ENCODE measurements at regions not wholly inside any gene's neighbourhood (a gene's known extent, or its start where the extent isn't known, plus 50 kb on each side); places are given as distances from the start of the nearest gene placed in this dataset.

DNA sequence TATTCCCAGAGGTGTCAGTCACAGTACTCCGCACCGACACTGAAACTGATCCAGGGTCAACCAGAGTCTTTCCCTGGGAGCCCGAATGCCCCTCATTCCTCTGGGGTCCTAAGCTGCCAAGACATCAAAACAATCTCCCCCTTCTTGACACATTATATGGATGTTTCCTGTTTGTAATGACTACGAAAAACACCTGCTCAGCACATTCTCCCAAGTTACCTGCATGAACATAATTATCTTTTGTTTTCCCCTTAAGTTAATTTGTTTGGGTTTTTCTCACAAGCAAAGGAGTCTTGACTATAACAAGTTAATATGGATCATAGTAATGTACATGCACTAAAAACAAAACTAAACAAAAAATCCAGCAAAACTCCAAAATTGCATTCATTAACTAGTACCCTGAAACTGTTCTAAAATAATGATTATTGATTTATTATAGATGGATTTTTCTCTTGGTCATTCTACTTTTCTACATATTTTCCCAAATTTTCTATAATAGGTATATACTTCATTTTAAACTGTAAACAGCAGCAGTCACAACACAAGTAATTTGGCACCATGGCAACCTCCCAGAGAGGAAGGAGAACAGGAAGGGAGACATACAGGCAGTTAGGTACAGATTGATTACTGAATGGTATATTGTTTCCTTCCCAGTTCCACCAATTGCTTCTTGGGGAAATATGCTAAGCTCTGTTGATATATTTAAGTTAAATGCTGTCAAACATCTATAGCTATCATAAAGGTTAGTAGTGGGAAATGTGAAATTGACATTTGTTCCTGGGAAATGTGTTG lies 631.5 kb downstream of the METTL15 start:
- Histone ChIP-seq H3K4me2 (no peak overlapping the region), H3K4me1 (no peaks in the 10 kb centered on the region), H3K27ac (no peak overlapping the region), H3K27me3 (no peaks in the 10 kb centered on the region), H3K4me3 (no peak overlapping the region), H4K20me1 (no peaks in the 10 kb centered on the region), H3K9ac (no peak overlapping the region), H3K36me3 (no peaks in the 10 kb centered on the region), H3K9me3 (peaks cover 4% of the 10 kb centered on the region)
- no peak for TF ChIP-seq Cebpa-rat (IDR thresholded peaks at IDR 0.05)

DNA sequence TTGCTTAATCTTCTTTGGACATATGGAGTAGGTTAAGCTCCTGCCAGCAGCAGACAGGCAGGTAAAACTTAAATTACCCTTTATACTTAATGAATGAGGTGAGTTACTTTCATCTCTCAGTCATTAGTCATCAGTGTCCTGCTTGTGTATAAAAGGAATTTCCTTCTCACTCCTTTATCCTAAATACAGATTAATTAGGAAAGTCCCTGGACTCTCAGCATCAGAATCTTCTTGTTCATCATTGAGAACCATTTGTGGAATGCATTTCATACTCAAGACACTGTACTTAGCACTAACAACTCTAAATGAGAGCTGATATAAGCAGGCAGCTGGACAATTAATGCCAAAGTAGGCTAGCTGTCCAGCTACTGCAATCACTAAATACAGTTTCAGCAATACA lies 630.4 kb downstream of the METTL15 start:
- Histone ChIP-seq H3K36me3 (no peaks in the 10 kb centered on the region), H4K20me1 (no peaks in the 10 kb centered on the region), H3K4me2 (no peak overlapping the region), H3K4me1 (no peaks in the 10 kb centered on the region), H3K4me3 (no peak overlapping the region), H3K27ac (no peak overlapping the region), H3K27me3 (no peaks in the 10 kb centered on the region), H3K9me3 (no peaks in the 10 kb centered on the region), H3K9ac (no peak overlapping the region)
- no peak for TF ChIP-seq Cebpa-rat (IDR thresholded peaks at IDR 0.05)

DNA sequence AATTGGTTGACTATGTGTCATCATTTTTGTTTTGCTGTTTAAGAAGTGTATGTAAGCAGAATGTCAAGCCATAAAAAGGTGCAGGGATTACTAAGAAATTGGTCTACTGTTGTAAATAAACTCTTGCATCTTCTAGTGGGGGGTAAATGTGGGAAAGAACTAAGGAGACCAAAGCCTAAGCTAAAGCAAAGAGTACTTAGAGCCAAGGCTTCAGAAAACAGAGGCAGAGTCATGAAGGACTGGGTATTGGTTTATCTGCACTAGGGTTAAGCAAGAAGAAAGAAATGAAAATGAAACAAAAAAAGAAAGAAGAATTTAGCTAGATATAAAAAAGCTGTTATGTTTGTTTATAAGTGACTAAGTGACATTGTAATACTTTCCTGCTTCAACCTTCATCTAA lies 628.1 kb downstream of the METTL15 start:
- Histone ChIP-seq H3K36me3 (no peaks in the 10 kb centered on the region), H3K4me1 (no peaks in the 10 kb centered on the region), H3K27me3 (no peaks in the 10 kb centered on the region), H3K9me3 (no peaks in the 10 kb centered on the region), H3K9ac (no peak overlapping the region), H3K4me3 (no peak overlapping the region), H4K20me1 (no peaks in the 10 kb centered on the region), H3K27ac (no peak overlapping the region), H3K4me2 (no peak overlapping the region)
- TF ChIP-seq Cebpa-rat (IDR thresholded peaks at IDR 0.05) = no peak

DNA sequence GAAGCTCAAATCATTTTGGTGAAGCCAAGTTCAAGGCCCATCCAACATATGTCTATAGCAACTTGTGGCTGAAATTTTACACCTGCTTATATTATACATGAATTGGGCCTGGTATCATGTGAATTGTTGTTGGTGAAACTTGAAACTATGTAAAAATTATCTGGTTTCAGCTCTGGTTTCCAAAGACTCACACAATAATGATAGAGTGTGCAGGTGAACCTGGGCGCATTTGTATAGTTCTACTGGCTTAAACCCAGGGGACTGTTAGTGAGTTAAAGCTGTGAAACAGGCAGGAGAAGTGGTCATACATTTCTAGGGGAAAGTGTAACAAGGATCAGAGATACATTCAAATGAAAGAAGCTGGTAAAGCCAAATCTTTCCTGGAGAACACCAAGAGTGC lies 627.3 kb downstream of the METTL15 start:
- Histone ChIP-seq H3K36me3 (no peaks in the 10 kb centered on the region), H3K4me2 (no peak overlapping the region), H4K20me1 (no peaks in the 10 kb centered on the region), H3K9me3 (no peaks in the 10 kb centered on the region), H3K27ac (no peak overlapping the region), H3K9ac (no peak overlapping the region), H3K27me3 (no peaks in the 10 kb centered on the region), H3K4me3 (no peak overlapping the region), H3K4me1 (no peaks in the 10 kb centered on the region)
- TF ChIP-seq Cebpa-rat (IDR thresholded peaks at IDR 0.05) = no peak

DNA sequence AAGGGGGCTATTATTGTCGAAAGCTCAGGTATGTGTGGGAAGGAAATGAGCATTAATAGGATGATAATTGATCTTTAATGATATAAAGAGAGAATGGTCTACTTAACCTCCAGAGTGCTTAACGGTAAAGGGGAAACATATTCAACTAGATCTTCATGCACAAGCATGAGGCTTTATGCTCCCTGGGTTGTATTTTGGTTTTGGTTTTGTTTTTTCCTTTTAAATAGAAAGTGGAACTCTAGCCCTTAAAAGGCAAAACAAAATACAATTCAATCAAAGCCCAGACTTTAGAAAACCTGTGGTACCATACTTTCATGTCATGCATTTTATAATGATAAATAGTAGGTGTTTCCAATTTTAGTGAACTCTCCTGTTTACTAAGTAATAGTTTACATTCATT lies 622.7 kb downstream of the METTL15 start:
- Histone ChIP-seq H3K27ac (no peak overlapping the region), H4K20me1 (no peaks in the 10 kb centered on the region), H3K4me1 (no peaks in the 10 kb centered on the region), H3K4me3 (no peak overlapping the region), H3K36me3 (no peaks in the 10 kb centered on the region), H3K27me3 (no peaks in the 10 kb centered on the region), H3K4me2 (no peak overlapping the region), H3K9ac (no peak overlapping the region), H3K9me3 (no peaks in the 10 kb centered on the region)
- TF ChIP-seq Cebpa-rat (IDR thresholded peaks at IDR 0.05) = no peak

DNA sequence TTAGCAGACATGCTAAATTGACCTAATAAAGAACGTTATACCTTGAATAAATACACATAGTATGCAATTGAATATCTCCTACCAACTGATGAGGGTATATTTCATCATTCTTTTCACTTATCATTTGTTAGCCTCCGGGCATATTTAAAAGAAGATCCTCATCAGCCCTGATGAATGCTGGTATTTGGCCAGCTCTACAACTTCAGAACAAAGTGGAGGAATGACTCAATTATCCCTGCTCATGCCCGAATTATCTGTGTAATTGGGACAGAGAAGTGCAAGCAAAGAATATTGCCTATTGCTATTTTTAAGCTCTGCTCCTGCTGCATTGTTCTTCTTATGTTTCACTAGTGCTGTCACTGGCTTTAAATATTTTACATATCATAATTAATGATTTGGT lies 622.1 kb downstream of the METTL15 start:
- no peak overlapping the region for H3K4me2 ChIP-seq
- no peak for TF ChIP-seq Cebpa-rat (IDR thresholded peaks at IDR 0.05)
- H3K9ac ChIP-seq = no peak overlapping the region
- H3K9me3 ChIP-seq = no peaks in the 10 kb centered on the region
- no peaks in the 10 kb centered on the region for H3K27me3 ChIP-seq
- H3K36me3 ChIP-seq = no peaks in the 10 kb centered on the region
- no peak overlapping the region for H3K27ac ChIP-seq
- H4K20me1 ChIP-seq = no peaks in the 10 kb centered on the region
- no peaks in the 10 kb centered on the region for H3K4me1 ChIP-seq
- H3K4me3 ChIP-seq = no peak overlapping the region

DNA sequence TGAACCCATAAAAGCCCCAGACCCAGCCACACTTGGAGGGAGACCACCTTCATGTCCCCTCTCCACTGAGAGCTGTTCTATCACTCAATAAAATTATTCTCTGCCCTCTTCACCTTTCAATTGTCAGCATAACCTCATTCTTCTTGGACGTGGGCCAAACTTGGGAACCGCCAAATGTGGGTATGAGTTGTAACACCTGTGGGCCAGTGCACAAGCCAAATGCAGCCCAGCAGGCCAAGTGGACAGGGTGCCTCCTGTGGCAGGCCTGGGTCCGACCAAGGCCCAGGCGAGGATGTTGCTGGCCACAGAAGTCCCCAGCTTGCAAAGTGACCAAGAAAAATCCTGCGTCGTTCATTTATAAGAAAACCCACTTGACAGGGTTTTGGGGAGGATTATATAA lies 621.2 kb downstream of the METTL15 start:
- H3K9ac ChIP-seq = no peak overlapping the region
- TF ChIP-seq Cebpa-rat (IDR thresholded peaks at IDR 0.05) = no peak
- no peaks in the 10 kb centered on the region for H3K36me3 ChIP-seq
- H3K4me3 ChIP-seq = no peak overlapping the region
- H3K27me3 ChIP-seq = no peaks in the 10 kb centered on the region
- no peaks in the 10 kb centered on the region for H3K9me3 ChIP-seq
- no peaks in the 10 kb centered on the region for H3K4me1 ChIP-seq
- no peak overlapping the region for H3K4me2 ChIP-seq
- no peaks in the 10 kb centered on the region for H4K20me1 ChIP-seq
- H3K27ac ChIP-seq = no peak overlapping the region

DNA sequence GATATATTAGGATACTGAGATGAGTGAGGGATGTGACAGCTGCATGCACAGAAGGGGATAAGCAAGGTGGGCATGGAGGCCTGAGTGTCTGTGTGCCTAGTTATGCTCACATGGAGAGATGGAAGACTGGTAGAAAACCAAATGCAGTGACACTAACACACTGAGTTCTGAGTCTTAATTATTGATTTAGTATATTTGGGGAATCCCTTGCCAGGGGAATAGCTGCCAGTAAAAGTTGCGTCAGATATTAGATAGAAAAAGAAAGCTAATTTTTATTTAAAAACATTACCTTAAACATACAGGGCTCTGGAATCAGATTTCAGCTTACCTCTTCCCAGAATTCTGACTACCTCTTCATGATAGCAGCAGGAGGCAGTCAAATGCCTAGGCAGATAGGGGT lies 620.5 kb downstream of the METTL15 start:
- Histone ChIP-seq H3K4me3 (no peak overlapping the region), H3K4me2 (no peak overlapping the region), H3K4me1 (no peaks in the 10 kb centered on the region), H3K9me3 (no peaks in the 10 kb centered on the region), H3K27ac (no peak overlapping the region), H3K9ac (no peak overlapping the region), H3K27me3 (no peaks in the 10 kb centered on the region), H4K20me1 (no peaks in the 10 kb centered on the region), H3K36me3 (no peaks in the 10 kb centered on the region)
- TF ChIP-seq Cebpa-rat (IDR thresholded peaks at IDR 0.05) = no peak

DNA sequence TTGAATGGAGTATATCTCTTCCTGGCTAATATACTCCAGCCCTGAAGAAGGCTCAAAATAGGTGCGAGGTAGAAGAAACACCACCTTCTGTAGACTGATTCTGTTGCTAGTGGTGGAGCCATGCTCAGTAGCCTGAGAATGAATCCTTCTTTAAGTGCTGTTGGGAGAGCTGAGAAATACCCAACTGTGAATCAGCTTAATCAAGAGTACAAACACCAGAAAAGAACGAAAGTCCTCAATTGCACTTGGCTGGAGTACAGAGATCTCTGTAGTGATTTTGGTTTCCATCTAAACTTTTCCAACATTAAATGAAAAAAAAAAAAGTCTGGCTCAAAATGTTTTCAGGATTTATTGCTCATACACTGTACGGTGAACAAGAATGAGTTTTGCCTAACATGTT lies 619.1 kb downstream of the METTL15 start:
- Histone ChIP-seq H3K4me3 (no peak overlapping the region), H3K4me2 (no peak overlapping the region), H3K36me3 (no peaks in the 10 kb centered on the region), H3K27ac (no peak overlapping the region), H3K27me3 (no peaks in the 10 kb centered on the region), H3K9me3 (no peaks in the 10 kb centered on the region), H3K9ac (no peak overlapping the region), H4K20me1 (no peaks in the 10 kb centered on the region), H3K4me1 (no peaks in the 10 kb centered on the region)
- TF ChIP-seq Cebpa-rat (IDR thresholded peaks at IDR 0.05) = no peak

DNA sequence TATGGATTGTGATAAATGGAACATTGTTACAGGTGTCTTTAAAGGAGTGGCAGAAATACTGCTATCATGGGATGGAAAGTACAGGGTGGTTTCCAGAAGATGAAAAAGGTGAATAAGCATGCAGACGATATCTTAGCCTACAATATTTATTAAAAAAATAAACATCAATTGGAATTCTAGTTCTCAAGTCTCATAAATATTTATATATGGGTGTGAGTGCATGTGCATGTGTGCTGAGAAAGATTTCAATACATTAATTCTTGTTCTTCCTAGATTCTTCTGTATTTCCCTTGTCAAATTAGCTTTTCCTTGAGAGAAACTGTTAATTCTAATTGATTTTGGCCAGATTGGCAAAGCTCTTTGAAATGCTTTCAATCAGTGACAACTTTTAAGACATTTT lies 618.2 kb downstream of the METTL15 start:
- Histone ChIP-seq H3K9me3 (no peaks in the 10 kb centered on the region), H3K36me3 (no peaks in the 10 kb centered on the region), H3K4me2 (no peak overlapping the region), H3K27ac (no peak overlapping the region), H3K4me1 (no peaks in the 10 kb centered on the region), H3K9ac (no peak overlapping the region), H3K4me3 (no peak overlapping the region), H4K20me1 (no peaks in the 10 kb centered on the region), H3K27me3 (no peaks in the 10 kb centered on the region)
- TF ChIP-seq Cebpa-rat (IDR thresholded peaks at IDR 0.05) = no peak

DNA sequence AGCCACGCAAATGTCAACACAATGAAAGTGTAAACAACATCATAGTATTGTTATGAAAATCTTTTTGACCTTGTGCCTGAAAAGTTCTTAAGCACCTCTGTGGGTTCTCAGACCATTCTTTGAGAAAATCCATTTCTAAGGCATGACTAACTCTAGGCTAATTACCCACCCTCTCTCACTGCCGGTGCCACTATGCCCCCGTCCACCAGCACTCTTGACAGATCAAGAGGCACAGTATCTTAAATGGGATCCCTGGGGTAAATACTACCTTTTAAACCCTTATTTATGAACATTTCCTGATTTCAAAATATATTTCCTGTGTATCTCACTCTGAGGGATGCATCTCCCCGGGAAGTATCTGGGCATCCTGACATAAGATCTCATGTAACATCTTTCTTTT lies 607.5 kb downstream of the METTL15 start:
- no peak overlapping the region for H3K4me3 ChIP-seq
- no peak overlapping the region for H3K9ac ChIP-seq
- no peak overlapping the region for H3K4me2 ChIP-seq
- no peaks in the 10 kb centered on the region for H4K20me1 ChIP-seq
- no peaks in the 10 kb centered on the region for H3K36me3 ChIP-seq
- no peaks in the 10 kb centered on the region for H3K4me1 ChIP-seq
- H3K27me3 ChIP-seq = no peaks in the 10 kb centered on the region
- TF ChIP-seq Cebpa-rat (IDR thresholded peaks at IDR 0.05) = no peak
- H3K9me3 ChIP-seq = no peaks in the 10 kb centered on the region
- no peak overlapping the region for H3K27ac ChIP-seq
